H1 (cell line): ENCODE measurements at regions not wholly inside any gene's neighbourhood (a gene's known extent, or its start where the extent isn't known, plus 50 kb on each side); places are given as distances from the start of the nearest gene placed in this dataset.

Experiments used
- TEAD4 ChIP-seq: IDR thresholded peaks from 2 replicates; pipeline ENCODE4 v1.6.1; 2012; ENCODE audit warnings: low read depth, low read length, inconsistent platforms, mixed read lengths
- ZNF274 ChIP-seq: IDR thresholded peaks from 2 replicates; pipeline ENCODE4 v1.7.0; 2012; ENCODE audit warnings: low read length, borderline replicate concordance; ENCODE audit errors: extremely low read depth

DNA sequence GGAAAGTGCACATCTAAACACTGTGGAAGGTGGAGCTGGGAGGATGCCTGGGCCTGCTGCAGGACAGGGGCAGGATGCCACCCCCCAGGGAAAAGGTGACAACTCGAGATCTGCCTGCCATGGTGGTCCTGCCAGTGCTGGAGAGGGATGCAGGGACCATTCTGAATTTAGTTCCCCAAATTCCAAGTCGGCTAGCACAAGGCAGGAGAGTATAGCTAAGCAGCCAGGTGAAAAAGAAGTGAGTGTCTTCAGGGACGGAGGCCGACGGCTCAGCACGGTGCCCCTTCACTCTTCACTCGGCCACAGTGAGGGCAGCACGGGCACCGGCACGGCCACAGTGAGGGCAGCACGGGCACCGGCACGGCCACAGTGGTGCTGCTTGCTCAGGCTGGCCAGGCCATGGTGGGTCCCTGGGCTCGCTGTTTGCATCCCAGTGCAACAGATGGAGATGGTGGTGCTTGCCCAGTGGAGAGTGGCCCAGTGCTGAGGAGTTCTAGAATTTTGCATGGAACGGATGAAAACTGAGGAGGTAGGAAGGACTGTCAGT lies 161.3 kb upstream of the SHH start:
- no peak for TF ChIP-seq ZNF274
- TF ChIP-seq TEAD4, result no peak
